HG02973 (cell line): ENCODE measurements at regions not wholly inside any gene's neighbourhood (a gene's known extent, or its start where the extent isn't known, plus 50 kb on each side); places are given as distances from the start of the nearest gene placed in this dataset.

ENCODE experiments used
- ATAC-seq: cut with Tn5 transposase; IDR thresholded peaks from one replicate; pipeline ENCODE4 v1.9.1; 2021; ENCODE audit warnings: moderate library complexity; ENCODE audit not compliant: unreplicated experiment

DNA sequence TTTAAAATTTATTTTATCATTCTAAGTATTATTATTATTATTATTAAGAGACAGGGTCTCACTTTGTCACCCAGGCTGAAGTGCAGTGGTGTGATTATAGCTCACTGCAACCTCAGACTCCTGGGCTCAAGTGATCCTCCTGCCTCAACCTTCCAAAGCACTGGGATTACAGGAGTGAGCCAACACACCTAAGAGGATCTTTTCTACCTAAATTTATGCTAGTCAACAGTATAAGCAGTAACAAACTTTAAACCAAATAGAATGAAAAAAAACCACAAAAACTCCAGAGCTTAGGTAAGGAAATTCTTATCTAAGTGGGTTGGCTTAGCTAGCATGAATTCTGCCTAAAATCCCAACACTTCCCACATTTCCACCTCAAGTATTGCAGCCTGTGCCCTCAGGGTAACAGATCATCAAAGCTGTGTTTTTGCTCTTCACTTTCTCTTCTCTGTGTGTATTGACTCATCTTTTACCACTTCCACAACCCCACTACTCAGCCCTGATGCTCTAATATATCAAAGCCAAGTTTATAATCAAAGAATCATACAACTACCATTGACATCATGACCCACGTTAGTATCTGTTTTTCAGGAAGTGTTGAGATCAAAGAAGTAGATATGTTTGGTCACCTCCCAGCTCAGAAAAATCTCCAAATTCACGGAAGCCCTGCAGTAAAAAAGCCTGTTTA is 93.7 kb upstream of the SPON1 start:
- ATAC-seq, result no peak

DNA sequence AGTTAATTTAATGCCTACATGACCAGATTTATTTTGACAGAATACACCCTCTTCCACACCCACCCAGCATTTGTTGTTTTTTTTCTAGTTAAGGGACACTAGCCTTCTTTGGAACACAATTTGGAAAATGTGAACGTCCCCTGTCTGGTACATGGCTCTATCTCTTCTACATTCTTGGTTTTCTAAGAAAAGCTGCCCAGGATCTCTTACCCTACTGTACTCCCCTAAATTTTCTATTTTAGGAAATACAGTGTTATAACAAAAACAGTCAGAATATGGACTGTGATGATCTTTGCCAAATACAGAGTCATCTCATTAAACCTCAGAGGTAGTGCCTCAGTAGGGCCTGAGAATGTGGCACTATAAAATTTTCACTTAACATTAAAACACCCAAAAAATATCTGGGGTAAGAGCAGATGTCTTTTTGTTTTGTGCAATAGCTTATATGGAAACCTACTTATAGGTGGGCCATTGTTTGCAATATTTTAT is 93.1 kb upstream of the SPON1 start:
- no peak for ATAC-seq

DNA sequence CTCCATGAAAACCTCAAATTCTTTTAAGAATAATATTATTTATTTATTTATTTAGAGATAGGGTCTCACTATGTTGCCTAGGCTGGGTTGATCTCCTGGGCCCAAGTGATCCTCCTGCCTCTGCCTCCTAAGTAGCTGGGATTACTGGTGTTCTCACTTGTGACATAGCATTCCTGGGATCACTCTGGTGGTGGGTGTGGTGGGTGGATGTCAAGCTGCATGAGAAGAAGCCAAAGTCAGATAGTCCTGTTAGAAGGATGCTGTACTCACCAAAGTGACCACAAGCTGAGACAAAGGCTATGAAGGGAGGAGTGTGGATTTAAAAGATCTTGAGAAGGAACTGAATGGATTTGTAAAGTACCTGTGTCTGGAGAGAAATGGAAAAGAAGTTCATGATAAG is 87.9 kb upstream of the SPON1 start:
- ATAC-seq, result no peak

DNA sequence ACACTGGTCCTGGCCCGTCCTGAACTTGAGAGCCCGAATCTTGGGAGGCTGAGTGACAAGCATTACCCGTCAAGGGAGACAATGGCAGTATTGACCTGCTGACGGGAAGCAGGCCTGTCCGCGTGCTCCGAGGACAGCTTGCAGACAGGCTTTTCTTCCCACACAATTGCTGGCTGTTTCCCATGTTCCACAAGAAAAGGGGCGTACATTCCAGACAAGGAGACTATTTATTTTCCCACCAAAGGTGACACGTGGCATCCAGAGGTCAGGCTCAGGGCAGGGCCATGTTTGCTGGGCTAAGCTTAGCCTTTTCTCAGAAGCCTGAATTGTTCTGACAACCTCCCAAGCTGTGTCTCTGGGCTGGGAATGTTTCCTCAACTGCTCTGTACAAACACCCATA is 86.9 kb upstream of the SPON1 start:
- ATAC-seq, result no peak

DNA sequence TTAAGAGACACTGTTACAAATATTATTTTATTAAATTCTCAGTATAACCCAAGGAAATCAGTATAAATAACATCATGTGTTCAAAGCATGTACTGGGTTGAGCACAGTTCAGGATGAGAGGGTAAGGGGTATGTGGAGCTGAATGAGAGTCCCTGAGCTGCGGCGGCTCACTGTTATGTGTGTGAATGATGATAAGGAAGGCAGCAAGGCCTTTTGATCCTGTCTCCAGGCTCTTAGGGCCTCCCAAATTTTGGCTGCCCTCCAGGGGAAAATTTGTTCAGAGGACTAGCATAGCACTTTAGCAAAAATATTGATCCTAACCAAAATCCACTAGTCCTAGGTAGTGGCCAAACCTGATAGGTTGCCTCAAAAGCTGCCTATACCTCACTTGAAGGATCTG is 86.1 kb upstream of the SPON1 start:
- ATAC-seq, result no peak

DNA sequence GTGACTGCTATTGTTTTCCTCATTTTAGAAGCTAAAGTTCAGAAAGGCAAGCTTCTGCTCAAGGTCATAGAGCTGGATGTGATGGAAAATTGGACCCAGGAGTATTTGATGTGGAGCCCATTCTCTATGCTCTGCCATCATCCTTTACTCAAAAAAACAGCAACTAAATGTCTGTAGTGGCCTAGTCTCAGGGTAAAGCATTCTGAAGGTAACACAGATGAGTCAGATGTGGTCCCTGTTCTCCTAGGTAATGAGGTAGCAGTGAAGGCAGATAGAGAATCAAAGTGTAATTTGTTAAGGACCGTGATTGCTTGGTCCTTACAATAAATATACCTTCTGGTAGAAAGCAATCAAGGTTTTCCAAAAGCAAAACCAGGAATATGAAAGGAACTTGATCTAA is 84.4 kb upstream of the SPON1 start:
- no peak for ATAC-seq

DNA sequence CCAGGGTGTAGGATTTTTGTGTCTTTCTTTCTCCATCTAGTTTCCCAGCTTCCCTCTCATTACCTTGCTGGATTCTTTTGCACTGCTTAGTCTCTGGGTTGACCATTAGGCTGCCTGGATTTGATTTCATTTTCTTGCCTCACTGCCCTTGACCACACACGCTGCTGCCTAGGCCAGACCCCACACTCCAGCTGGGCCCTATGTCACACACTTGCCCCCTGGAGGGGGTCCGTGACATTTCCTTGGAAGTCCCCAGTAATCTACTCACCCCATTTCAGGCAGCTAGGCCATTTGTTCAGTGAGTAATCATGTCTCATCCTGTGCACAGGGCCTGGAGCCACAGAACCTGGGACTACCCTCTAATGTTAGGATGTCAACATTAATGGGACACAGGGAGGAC is 81.9 kb upstream of the SPON1 start:
- no peak for ATAC-seq

DNA sequence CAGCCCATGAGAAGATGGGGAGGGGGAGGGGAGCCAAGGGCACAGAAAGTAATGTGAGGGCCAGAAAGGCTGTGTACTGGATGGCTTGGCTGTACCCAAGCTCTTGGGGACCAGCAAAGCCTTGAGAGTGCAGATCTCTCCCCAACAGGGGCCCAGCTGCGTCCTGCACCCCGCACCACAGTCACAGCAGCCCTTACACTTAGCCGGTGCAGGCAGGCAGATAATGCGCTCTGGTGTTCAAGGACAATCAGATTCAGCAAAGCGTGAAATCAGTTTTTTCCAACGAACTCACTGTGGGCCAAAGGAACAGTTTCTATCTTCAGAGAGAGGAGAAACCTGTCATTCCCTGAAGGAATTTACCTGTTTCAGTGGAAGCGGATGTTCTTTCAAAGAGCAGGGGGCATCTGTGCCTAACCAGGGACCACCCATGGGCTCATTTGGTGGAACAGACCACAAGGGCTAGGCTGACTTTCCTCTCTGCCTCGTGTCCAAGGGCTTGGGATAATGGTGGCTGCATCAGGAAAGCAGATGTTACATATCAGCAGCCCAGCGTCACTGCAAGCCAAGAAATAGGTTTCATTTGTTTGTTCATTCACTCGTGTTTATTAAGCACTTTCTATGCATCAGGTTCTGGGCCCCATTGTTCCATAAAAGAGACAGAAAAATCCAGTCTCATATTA is 81.2 kb upstream of the SPON1 start:
- ATAC-seq, result no peak

DNA sequence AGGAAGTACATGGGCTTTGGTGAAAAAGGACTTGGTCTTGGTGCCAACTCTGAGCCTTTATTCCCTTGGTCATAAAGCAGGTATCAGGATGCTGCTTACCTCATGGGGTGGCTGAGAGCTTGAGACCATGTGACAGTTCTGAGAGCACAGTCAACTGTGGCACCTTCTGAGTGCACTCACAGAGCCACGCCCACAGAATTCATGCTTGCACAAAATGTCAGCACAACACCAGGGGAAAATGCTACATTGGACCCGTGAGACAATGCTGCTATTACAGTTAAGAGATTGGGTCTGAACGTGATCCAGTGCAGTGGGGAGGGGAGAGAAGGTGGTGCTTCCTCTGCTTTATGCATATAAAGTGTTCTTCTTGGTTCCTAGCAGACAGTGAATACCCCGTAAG is 79.5 kb upstream of the SPON1 start:
- peak; percentile 71 for ATAC-seq

DNA sequence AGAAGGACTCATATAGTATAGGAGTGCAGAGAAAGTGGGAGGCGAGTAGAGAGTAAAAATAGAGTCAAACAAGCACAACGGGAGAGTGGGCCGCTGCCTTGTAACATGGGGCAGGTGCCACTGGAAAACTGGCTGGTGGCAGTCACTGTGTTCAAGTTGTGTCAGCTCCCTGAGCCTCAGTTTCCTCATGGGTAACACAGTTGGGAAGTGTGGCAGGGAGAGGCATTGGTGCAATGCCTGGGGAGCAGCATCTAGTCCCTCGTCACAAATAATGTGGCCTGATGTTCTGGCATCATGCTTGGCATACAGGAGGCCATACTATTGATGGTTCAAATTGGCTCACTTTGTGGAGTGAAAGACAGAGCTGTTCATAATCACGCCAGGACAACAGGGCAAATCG is 78.9 kb upstream of the SPON1 start:
- ATAC-seq, result no peak

DNA sequence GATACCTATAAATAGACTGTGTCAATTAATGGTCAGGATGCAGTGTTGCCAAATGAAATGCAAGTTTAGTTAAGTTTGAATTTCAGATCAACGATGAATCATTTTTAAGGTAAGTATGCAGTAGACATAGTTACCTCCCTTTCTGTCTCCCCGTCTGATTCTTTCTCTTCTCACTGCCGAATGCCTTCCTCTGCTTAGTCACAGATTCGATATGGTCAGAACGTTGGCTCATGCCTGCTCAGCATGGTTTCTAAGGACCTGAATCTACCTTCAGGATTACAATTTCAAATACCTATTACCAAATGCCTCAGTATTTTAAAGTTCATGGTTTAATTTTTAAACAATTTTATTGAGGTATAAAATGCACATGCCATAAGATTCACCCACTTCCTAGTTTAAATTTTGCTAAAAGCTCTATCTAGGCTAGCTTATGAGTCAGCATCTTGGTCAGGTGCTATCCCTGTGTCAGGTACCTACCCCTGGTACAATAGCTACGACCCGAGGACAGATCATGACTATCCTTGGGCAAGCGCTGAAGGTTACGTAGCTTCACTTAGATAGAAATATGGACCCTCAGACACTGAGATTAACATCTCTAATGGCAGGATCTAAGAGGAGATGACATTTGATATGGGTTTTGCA is 78.2 kb upstream of the SPON1 start:
- no peak for ATAC-seq

DNA sequence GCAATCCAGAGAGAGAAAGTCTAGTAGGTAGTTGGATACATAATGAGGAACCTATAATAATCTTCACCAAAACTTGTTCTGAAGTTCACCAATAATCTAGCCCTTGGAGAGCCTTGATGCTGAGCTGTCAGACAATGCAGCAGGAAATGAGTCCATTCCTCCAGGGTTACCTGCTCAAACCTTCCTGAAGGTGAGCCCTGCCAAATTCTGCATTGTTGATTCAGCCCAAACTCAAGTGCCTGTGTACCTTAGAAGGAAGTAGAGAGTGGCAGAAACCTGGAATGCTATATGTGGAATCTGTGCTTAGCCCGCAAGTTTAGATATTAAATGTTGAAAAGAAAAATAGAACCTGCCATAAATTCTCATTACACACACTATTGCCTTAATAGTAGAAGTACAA is 77.4 kb upstream of the SPON1 start:
- no peak for ATAC-seq

DNA sequence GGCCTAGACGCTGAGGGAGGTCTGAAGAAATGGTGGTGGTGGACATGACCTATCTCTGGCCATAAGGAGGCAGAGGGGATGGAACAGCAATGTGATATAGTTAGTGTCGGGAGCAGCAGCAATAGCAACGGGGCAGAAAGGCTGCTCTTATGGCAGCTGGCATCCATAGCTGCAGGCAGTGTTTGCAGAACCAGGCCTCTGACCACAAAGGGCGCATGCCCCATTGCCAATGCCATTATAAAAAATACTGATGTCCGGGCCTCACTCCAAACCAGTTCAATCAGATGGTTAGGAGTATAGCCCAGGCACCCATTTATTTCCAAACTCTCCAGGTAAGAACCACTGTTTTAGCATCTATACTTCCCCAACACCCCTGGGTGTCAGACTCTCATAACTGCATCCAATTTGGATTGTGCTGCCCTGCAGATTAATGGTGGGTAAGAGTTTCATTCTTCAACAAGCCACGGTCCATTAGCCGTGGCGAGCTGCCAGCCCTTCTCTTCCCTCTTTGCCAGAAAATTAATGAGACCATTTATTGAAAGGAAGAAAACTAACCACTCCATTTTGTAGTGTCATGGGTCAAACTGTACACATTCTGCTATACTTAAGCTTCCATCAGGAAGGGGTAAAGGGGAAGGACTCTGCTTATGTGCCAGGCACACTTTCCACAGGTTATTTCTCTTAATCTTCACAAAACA is 72.8 kb upstream of the SPON1 start:
- no peak for ATAC-seq

DNA sequence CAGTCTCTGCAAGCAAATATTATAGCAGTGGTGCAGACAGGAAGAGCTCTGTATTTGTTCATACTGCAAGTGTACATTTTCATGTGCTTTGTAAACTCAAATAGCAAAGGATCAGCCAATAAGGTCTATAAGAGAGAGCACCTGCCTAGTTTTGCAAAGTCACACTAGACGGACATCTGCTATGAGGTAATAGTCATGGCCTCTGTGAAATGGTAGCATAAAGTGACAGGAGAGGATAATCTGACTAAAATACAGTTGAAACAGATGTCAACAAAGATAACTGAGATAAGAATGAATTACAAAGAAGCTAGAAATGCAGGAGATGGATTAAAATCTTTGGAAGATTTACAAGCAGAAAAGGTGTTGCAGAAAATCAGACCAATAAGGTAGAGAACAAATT is 70.6 kb upstream of the SPON1 start:
- no peak for ATAC-seq

DNA sequence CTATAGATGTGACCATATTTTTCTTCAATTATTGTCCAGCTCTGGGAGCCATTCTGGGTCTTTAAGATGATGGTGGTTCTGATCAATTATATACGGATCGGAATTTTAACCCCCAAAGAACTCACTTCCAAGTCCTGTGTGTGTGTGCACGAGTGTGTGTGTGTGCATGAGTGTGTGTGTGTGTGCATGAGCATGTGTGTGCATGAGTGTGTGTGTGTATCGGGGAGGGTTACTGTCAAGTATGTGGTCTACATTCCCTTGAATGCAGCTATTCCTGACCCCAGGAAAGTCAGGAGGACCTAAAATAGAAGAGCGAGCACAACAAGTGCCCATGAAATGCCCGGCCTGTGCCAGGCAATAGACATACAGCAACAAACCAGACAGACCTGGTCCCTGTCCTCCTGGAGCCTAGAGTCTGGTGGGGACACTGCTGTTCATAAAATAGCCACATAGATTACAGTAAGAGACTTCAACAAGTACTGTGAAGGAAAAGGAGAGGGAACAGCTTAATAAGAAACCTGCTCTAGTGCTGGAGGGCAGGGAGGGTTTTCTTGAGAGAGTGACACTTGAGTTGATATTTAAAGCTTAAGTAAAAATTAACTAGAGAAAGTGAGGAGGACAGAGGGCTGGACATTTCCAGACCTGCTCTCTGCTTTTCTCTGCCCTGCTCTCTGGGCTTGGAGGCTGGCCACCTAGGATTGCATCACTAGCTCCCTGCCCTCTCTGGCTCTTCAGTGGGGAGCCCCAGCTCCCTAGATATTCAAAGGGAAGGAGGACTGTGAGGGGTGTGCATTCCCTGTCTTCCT is 66.1 kb upstream of the SPON1 start:
- no peak for ATAC-seq

DNA sequence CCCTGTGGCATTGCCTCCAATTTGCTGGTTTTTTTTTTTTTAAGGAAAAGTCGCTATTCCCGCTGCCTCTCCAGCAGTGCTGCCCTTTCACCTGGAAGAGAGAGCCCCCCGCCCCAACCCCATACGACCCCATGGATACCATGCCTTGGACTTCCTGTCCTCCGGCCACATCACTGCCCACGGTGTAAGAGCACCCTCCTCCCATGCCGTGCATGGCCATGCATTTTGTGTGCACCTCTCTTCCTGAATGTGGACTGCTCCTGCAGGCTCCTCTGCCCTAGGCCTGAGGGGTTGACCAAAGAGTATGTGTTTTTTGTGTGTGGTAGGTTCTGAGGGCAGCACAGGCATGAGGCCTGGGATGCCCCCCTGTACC is 65.6 kb upstream of the SPON1 start:
- no peak for ATAC-seq

DNA sequence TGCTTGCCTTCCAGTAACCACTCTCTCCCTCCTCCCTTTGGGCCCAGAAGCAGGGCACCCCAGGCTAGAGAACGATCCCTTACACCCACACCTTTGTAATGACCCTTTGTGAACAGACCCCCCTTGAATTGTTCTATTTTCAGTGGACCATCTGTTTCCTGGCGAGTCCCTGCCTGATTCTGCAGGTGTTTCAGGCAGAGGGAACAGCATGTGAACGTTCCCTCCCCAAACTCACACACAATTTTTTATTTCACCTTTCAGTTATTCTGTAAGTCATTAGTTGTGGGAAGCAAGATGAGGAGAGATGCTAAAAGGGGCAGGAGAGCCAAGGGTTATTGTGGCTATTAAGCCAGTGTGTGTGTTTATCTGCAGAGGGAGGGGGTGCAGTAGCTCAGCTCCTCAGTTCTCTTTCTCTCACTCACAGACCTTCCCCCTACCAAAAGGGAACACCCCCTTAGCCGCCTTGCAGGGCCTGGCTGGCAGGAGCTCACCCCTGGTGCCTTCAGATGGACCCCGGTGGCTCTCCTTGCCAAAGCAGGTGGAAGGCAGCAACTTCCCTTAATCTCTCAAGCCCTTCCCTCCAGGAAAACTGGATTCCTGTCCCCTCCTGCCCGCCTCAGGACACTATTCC is 64.8 kb upstream of the SPON1 start:
- no peak for ATAC-seq

DNA sequence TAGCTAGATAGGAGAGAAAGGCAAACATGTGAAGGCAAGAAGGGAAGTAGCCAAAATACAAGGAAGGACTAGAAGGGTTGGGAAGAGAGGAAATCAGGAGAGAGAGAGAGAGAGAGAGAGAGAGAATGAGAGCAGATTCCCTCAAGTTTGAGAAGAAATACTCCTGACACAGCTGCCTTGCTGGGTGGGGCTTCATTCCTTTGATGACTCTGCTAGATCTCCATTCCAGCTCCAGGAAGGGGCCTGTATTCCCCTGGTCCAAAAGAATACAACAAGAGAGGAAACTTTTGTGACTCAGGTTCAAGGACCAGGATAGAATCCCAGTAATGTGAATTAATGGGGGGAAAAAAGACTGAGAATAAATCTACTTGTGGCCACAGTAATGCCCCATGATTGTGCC is 62.9 kb upstream of the SPON1 start:
- ATAC-seq, result no peak

DNA sequence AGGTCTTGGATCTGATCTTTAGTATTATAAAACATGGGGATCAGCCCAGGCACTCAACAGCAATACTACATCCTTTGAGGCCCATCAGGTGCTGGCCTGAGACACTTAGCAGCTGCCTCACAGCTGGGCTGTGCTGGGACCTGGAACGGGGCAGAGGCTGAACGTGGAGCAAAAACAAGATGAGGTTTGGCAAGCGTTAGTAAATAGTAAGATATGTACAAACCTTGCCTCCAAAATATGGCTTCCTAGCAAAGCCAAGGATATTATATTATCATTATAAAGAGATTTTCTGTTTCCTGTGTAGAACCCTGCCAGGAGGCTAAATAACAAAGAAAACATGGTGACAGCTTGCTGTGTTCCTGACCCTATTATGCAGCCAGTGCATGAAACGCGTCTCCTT is 60.0 kb upstream of the SPON1 start:
- ATAC-seq, result no peak

DNA sequence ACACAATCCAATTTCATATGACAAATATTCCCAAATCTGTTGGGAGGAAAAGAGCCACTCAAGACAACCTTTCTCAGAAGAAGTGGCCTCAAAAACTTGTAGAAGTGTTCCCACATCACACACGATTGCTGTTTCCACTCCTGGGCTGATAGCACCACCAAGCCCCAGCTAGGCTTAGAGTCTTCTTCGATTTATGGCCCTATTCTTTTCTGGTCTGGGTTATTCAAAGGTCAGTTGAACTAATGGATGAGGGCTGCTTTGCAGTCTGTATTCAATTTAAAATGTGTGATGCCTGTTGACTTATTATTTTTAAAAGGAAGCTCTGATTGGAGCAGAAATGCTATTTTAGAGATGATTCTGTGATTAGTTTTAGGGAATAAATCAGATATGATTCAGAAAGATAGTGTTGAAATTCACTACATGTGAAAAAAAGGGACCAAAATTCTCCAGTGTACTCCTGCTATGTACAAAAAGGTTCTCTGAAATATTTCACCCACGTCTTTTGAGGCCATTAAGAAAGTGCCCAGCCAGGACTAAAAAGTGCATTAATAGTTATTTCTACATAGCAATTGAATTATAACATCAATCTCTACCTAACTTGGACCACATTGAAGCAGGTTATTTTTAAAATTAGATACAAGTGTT is 57.3 kb upstream of the SPON1 start:
- no peak for ATAC-seq
